GM21619 (cell line): ENCODE measurements at regions not wholly inside any gene's neighbourhood (a gene's known extent, or its start where the extent isn't known, plus 50 kb on each side); places are given as distances from the start of the nearest gene placed in this dataset.

Experiments used
- ATAC-seq: cut with Tn5 transposase; IDR thresholded peaks from one replicate; pipeline ENCODE4 v1.9.1; 2021; ENCODE audit not compliant: unreplicated experiment

DNA sequence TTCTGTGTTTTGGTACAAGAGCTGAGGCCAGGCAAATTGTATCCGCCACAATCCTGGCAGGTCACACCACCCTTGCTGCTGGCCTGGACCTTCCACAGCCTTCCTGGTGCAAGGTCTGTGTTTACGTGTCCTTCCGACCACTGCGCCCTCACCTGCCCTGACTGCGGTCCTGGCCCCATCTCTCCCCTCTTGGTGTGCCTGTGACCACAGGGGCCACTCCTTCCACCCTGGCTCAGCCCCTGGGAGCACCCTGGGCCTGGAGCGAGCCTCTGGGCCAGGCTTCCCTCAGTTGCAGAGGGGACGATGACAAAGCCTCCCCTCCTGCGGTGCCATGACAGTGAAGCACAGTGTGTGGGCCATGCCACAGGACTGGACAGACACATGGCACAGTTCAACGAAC lies 104.5 kb downstream of the PLXNA1 start:
- no peak for ATAC-seq

GRCh38 chr3:127088511-127089351 lies 104.2 kb upstream of the PRR23E start:
- no peak for ATAC-seq

- ATAC-seq = no peak
These were observed 103.3 kb upstream of the PRR23E start for GRCh38 chr3:127089486-127090145.

- no peak for ATAC-seq
These were observed 102.4 kb upstream of the PRR23E start for GRCh38 chr3:127090218-127091160.

DNA sequence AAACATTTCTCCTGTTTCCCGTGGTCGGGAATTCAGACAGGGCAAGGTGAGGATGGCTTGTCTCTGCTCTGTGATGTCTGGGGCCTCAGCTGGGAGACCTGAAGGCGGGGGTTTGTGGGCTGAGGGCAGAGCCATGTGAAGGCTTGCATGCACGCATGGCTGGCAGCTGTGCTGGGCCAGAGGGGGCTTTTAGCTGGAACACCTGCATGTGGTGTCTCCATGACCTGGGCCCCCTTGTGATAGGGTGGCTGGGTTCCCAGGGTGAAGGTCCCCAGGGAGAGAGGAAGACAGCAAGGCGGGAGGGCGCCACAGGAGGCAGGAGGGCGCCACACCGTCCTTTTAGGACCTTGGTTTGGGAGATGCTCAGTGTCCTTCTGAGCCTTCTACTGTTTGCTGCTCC lies 101.6 kb upstream of the PRR23E start:
- ATAC-seq = no peak

DNA sequence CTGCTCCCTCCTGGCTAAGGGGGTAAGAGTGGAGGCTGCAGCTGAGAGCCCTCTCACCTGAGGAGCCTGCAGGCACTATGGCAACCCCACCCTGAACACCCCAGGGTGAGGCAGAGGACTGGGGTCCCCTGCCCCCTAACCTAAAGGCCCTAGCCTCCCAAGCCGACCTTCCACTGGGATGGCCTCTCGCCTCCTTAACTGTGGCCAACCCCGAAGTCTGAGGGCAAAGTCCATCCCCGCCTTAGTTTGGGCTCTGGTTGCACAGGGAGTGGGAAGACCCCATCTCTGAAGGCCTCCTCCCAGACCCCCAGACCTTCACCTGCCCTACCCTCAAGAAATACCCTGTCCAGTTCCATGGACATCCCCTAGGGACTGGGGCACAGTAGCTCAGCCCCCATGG lies 100.6 kb upstream of the PRR23E start:
- ATAC-seq = no peak

DNA sequence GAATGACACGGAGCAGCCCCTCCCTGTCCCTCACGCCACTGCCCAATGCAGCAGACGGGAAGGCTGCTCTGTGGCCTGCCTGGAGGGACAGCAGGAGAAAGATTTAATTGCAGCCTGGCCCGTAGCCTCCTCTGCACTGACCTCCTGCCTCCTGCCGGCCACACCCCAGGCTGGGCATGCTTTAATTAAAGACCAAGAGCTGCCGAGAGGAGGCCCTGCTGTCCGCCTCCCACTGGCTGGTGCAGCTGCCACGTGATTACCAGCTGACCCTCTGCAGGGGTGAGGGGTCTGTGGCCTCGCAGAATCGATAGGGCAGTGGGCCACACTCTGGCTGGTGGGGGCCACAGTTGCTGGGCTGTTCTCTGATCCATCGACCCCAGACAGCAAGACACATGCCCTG lies 100.2 kb upstream of the PRR23E start:
- ATAC-seq = no peak

DNA sequence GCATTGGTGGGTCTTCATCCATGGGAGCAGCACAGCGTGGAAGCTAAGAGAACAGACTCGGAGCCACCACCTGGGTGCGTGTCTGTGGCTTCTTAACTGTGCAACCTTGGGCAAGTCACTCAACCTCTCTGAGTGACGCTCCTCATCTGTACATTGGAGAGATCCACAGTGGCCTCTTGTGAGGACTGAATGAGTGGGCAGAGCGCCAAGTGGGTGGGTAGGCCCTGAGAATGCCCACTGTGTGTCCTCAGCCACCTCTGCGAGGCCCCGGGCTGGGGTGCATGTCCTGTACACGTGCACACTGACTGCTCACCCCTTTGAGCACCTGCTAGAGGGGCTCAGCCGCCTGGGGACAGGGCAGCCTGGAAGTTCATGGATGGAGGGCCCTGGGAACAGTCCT lies 99.6 kb upstream of the PRR23E start:
- ATAC-seq = no peak

- no peak for ATAC-seq
These were observed 97.2 kb upstream of the PRR23E start for GRCh38 chr3:127095774-127096173.

DNA sequence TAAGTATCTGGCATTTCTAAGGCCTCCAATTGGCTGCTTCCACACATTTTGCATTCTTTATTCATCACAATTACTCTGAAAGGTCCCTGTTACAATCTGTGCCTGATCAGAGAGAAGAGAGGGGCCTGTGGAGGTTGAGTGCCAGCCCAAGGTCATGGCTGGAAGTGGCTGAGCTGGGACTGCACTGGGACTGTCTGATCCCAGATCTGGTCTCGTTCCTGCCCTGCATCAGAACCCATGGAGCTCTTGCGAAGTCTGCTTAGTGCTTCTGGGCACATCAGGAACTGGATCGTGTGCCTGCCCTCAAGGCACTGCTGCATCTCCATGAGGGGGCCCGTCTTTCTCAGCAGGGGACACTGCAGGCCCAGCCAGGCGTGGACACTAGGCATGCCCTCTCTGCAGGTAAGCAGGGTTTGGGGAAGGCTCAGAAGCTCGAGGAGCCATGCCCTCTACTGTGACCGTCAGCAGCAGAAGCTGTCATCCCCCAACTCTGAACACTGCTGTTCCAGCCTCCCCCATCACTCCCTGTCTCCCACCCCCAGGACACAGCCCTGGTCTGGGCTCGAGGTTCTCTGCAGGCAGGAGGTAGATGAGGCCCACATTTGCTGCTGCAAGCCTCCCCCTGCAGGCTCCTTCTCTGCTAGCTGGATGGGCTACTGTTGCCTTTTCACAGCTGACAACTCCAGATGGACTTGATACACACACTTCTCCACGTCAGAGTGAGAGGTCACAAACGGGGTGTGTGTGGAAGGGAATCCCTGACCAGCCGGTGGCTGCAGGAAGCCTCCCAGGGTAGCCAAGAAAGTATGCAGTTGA lies 96.5 kb upstream of the PRR23E start:
- ATAC-seq = no peak

GRCh38 chr3:127097072-127097405 lies 95.9 kb upstream of the PRR23E start:
- ATAC-seq = no peak

DNA sequence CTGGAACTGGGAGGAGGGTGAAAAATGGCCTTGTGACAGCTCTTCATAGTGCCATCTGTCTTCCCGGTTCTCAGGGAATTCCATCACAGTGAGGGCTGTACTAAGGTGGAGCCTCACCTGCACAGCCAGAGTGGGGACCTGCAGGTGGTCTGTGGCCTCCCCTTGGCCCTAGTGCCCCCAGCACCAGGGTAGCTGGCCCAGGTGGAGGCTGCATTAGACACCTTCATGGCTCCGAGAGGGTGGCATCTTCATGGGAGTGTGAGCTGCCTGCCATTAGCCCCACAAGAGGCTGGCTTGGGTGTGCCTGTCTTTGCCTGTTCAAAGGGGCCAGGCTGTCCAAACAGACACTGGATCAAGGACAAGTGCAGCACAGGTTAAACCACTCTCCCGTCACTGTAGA lies 95.5 kb upstream of the PRR23E start:
- ATAC-seq = no peak

DNA sequence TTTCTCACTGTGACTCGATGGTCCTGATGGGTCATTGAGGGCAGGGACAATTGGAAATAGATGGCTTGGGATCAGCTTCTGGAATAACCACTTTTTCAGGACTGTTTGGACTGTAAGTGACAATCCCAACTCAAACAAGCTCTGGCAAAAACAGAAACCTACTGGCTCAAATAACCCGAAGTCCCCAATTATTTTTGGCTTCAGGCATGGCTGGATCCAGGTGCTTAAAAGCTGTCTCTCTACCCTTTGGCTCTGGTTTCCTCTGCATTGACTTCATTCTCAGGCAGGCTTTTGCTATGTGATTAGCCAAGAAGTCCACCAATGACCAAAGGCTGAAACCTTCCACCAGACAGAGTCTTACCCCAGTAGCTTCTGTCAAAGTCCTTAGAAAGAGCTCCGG lies 92.9 kb upstream of the PRR23E start:
- no peak for ATAC-seq

GRCh38 chr3:127100459-127101410 lies 92.2 kb upstream of the PRR23E start:
- ATAC-seq = no peak

DNA sequence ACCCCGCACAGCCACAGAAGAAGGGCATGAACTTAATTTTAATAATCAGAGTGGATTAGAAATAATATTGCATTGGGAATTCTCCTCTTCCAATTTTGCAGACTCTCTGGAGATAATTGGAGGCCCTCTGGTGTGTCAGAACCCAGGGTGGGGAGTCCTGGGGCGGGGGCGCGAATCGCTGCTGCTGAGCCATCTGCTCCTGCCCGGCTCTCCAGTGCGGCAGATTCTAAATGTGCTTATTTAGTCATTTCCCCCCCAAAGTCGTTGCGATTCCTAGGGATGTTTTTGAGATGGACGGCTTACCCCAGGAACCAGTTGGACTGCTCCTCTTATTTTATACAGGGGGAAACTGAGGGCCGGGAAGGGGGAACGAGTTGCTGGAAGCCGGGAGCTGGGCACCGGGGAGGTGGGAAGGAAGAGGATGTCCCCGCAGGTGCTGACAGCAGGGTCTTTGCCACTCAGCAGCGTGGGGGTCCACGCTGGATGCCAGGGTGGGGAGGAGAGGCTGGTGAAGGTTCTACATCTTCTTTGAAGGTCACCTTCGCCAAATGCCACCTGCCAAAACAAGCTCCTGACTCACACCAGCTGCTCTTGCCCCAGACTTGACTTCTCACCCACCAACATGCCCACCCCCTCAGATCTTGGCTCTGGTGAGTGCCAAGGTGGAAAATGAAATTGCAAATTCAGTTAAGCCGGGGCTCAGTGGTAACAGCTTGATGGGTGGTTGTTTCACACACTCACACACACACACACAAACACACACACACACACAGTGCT lies 91.3 kb upstream of the PRR23E start:
- ATAC-seq = no peak

DNA sequence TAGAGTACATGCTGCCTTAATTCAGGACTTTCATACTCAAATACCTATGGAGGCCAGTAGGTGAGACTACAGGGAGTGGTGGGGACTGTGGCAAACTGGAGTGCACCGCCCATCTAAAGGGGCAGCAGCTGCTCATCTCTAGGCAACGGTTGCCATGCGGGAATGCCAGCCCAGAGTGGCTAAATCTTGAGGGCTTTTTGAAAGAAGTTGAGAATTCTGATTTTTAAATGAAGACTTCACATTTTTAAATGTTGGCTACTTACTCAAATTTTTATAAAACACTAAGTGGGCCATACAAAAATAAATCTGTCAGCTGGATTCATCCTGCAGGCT lies 90.8 kb upstream of the PRR23E start:
- ATAC-seq = no peak

DNA sequence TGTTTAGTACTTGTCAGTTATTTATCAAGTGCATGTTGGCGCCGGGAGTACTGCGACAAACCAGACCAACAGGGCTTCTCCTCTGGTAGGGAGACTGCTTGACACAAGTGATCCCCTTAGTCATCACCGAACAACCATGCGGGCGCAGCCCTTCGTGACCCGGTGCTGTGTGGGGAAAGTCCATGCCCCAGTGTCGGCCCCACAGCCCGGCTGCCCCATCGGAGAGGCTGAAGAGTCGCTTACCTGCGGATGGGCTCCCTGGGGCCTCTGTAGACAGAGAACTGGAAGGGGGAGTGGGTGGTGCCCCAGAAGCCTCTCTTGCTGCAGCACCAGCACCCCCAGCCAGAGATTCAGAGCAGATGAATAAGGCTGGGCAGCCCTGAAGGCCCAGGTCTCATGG lies 90.3 kb upstream of the PRR23E start:
- no peak for ATAC-seq

GRCh38 chr3:127103080-127103479 lies 89.9 kb upstream of the PRR23E start:
- no peak for ATAC-seq

GRCh38 chr3:127104586-127104985 lies 88.3 kb upstream of the PRR23E start:
- ATAC-seq = no peak
